GM12874 (cell line): ENCODE measurements at regions not wholly inside any gene's neighbourhood (a gene's known extent, or its start where the extent isn't known, plus 50 kb on each side); places are given as distances from the start of the nearest gene placed in this dataset.

Experiments
- CTCF ChIP-seq: IDR thresholded peaks from 2 replicates; pipeline ENCODE4 v1.5.1; 2011; ENCODE audit warnings: low read depth, mild to moderate bottlenecking, control low read depth, low read length, moderate library complexity; ENCODE audit not compliant: insufficient read depth

- no peak for TF ChIP-seq CTCF
Observed at GRCh38 chr20:60240986-60241385, 282.8 kb downstream of the CDH26 start.

GRCh38 chr20:60242836-60243505 is 284.7 kb downstream of the CDH26 start:
- no peak for TF ChIP-seq CTCF

- TF ChIP-seq CTCF, result no peak
Observed at GRCh38 chr20:60244373-60245146, 286.3 kb downstream of the CDH26 start.

- no peak for TF ChIP-seq CTCF
Observed at GRCh38 chr20:60246751-60247150, 288.5 kb downstream of the CDH26 start.

- TF ChIP-seq CTCF, result no peak
Observed at GRCh38 chr20:60249436-60249835, 291.2 kb downstream of the CDH26 start.

- no peak for TF ChIP-seq CTCF
Observed at GRCh38 chr20:60250251-60250650, 292.0 kb downstream of the CDH26 start.

- no peak for TF ChIP-seq CTCF
Observed at GRCh38 chr20:60252866-60253265, 294.6 kb downstream of the CDH26 start.
